DMS53 (cell line): ENCODE measurements at regions not wholly inside any gene's neighbourhood (a gene's known extent, or its start where the extent isn't known, plus 50 kb on each side); places are given as distances from the start of the nearest gene placed in this dataset.

Experiments used
- DNase-seq: peaks from one replicate; lab custom pipeline; 2025; lab: John Stamatoyannopoulos, UW

DNA sequence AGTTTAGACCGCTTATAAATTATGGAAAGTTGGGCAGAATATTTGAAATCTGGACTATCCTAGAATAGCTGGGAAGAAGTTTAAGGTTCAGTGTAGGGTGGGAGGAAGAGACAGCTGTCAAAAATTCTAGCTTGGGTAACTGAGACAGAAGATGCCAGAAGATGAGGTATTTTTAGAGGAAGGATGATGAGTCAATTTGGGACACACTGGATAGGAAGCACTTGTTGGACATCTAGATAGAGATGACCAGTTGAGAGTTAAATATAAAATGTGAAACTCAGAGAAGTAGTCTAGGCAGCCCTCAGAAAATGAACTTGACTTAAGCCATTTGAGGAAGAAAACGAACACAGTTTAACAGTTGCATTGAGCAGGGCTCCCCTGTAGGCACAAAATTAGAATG lies 137.9 kb upstream of the MAP9 start:
- no peak for DNase-seq

DNA sequence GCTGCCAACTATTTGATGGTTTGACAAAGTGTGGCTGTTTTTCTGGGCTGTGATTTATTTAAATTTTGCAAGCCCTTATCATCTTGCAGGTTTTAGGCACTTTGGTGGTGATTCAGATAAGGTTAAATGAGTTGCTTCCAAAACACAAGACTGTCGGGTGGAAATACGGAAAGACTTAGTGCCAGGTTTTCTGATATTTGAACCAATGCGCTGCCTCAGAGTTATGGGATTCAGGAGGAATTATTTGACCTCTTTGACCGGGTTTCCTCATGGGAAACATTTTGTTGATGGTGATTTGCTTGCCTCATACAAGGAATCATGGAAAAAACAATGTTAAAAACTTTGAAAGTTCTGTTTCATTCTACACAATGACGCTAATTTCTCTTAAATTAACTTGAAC lies 136.1 kb upstream of the MAP9 start:
- no peak for DNase-seq

DNA sequence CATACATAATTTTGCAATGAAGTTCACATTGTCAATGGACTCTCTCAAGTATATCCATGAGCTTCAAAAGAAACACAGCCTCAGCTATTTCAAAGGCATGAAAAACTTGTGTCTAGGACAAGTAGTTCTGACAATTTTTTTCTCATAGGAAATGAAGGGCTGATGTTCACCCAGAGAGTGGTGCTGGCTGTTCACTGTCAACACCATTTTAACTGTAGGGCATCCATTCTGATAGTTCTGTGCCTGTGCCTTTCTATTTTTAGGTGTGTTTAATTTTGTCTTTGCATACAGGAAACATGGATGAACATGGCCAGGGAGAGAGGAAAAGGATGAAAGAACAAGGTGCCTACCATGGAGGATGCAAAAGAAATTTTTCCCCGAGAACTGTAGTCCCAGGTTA lies 135.3 kb upstream of the MAP9 start:
- DNase-seq, result no peak

DNA sequence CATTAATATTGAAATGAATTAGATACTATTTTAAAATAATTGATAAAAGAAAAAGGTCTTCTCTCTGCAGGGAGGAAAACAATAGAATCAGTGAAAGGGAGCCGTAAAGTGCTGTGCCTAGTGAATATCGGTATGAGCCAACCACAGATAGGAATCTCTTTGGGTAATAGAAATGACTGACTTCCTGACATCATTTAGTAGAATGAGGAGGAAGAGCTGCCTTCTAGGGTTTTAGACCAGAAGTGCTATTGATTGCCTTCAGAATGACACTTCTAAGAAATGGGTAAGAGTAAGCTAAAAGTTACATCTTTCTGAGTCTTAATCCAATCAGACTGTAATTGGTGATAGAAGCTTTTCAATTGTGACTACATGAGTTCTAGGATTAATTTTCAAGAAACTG lies 134.0 kb upstream of the MAP9 start:
- DNase-seq, result no peak

DNA sequence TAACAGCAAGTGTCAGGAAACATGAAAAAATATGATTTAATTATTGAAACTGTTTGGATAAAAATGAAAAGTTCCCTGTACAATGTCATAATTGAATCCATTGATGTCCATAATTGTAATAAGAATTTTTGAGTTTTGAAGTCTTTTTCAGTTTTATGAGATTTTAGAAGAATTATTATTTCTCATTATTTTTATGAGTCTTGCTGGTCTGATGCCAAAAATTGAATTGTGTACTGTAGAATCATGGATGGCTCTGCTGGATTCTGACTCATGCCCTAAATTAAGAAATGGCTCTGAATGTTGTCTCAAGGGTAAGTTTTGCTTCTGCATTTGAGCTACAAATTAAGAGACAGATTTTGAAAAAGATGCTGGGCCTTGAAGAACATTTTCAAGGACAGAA lies 132.8 kb upstream of the MAP9 start:
- no peak for DNase-seq

DNA sequence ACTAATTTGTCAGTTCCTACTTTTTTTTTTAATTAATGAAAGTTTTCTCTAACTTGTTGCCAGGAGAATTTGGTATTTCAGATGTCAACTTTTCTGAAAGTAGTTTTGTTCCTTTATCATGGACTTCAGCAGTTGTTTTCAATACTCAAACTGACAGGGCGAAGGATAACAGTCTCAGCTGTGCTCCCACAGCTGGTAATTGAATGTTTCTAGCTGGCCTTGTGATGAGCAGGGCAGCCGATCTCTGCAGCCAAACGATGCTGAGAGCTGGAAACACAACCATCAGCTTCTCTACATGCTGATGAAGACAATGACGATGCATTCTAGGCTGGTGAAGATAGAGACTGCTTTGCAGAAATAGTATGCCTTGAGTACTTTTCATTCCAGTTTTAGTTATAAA lies 130.0 kb upstream of the MAP9 start:
- no peak for DNase-seq

DNA sequence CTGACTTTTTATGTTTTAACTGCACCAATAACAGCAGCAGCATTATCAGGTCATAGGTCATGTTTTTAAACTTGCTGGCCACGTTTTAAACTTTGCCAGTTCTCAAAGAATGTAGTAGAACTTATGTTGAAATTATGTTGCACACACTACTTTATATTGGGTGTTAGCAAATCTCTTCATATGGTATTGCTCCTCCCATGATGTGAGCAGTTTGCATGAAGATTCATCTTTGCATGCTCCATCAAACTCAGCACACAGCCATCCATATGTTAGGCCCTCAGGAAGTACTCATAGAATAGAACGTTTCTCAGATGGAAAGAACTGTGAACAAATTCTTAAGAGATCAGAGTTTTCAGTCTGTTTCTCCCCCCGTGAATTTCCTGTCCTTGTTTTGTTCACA lies 128.6 kb upstream of the MAP9 start:
- peak; percentile 1 for DNase-seq

DNA sequence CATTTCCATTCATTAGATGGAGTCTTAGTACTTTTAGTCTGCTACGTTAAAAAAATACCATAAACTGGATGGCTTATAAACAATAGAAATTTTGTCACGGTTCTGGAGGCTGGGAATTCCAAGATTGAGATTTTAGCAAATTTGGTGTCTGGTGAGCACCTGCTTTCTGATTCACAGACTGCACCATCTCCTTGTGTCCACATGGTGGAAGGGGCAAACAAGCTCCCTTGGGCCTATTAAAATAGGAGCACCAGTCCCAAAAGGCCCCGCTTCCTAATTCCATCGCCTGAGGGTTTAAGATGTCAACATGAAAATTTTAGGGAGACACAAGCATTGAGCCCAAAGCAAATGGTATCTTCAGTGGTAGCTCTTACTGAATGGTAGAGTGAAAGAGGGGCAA lies 120.5 kb upstream of the MAP9 start:
- peak; percentile 8 for DNase-seq

DNA sequence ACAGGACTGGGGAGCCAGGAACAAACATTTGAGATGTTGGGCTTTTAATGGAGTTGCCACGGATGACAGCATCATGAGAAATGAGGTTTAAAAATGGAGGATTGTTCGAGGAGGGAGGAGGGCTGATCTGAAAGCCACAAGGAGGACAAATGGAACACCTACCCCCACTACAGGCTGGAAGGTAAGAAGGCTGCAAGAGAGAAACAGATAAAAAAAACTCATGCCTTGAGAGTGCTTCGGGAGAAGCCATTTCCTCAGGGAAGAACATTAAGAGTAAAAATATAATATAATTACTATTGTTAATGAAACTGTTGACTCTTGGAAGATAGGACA lies 119.5 kb upstream of the MAP9 start:
- no peak for DNase-seq

DNA sequence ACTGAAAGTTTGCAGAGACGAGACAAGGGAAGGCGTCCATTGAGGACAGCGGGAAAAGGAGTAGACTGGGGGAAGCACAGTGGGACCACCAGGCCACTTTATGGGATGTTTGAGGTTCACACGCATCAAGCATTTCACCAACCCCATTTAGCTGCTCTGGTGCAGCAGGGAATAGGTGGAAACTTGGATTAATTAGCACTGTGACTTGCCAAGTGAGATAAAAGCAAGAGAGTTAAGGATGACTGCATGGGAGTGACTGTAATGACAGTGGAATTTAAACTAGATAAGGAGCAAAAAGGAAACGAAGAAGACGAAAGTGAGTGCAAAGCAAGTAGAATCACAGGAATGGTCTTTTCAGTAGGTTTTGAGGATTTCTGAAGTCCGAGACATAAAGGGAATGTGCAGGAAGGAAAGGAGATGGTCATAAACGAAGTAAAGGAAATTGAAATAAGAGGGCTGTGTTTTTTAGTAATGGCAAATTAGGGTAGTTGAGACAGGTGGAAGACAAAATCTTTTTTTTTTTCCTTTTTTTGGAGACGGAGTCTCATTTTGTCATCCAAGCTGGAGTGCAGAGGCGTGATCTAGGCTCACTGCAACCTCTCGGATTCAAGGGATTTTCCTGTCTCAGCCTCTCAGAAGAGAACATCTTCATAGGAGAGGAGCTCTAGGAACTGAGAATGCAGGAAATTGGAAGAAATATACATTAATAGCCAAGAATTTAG lies 119.0 kb upstream of the MAP9 start:
- DNase-seq, result no peak

DNA sequence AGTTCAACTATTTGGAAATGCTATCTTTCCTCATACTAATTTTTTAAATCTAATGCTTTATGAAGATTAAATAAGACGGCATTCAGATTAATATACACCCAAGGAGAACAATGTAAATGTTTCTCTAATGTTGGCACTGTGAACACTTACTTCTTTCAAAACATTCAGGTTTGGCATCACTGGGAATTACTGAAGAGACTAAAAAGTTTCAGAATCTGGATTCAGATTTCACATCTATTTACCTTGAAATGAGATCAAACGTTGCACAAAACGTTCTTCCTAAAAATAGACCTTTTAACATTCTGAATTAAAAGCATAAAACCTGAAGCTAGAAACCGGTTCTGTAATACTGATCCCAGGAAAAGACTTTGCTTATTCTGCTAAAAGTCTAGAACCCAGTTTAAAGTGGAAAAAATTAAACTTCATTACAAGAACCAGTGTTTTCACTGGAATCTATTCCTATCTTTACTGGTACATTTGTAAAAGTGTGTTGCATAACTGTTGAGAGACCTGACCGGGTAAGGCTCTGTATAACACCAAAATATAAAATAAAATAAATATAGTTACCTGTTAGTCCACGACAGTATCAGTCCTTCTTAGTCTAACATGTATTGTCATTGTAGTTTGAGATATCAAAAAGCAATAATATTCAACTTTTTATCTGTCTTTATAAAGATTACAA lies 117.4 kb upstream of the MAP9 start:
- no peak for DNase-seq

DNA sequence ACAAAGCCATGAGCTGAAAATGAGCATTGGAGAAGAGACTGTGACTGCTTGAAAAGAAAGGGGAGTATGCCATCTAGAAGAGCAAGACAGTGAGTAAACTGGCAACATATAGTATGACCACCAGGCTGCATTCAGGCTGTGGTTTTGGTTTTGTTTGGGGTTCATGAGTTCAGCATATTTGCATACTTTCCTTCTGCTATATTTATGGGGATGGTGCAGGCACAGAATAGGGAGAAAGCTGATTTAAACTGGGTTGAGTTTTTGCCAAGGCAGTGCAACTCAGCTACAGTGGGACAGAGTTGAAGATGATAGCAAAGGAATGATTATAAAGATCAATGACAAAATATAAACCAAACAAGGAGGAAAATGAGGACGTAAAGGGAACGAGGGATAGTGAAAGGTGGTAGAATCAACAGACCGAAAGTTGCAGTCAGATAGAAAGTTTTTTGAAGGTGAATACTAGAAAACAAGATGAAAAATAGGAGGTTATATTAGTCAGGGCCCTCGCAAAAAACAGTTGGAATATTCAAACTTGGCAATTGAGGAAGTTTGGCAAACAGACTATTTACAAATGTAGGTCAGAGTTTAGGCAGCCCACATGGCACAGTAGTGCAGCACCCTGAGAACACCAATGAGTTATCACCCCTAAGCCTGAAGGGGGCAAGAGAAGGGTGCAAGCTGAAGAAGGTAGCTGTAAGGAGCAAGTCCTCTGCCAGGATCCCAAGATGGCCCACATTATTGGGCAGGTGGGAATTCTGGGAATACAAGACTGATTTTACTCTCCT lies 114.8 kb upstream of the MAP9 start:
- no peak for DNase-seq

DNA sequence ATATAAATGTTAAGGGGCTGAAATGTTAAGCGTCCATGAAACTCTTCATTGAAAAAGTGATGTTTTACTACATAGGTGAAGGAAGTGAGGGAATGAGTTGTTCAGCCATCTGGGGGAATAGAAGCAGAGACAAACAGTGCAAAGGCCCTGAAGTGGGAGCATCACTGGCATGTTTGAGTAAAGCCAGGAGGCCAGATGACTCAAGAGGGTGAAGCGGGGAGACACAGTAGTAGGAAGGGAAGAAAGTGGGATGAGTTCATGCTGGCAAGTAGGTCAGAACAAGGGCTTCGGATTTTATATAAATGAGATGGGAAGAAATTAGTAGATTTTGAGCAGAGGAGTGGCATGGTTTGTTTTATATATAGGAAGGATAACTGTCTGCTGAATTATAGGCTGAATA lies 112.5 kb upstream of the MAP9 start:
- DNase-seq, result no peak

DNA sequence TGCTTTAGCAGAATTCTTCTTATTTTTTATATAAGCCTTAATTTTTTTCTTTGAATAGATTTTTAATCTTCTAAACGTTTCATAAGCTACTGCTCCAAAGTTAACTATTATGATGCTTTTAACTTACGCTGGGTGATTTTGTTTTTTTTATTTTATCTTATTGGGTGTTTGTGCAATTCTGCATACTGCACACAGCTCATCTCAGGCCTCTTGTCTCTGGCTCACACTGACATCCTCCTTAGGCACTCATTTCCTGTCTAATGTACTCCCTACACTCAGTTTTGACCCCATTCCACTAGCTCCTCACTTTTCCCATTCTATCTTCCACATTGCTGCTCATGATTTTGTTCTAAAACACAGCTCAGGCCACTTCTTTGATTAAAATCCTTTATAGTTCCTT lies 111.9 kb upstream of the MAP9 start:
- no peak for DNase-seq

DNA sequence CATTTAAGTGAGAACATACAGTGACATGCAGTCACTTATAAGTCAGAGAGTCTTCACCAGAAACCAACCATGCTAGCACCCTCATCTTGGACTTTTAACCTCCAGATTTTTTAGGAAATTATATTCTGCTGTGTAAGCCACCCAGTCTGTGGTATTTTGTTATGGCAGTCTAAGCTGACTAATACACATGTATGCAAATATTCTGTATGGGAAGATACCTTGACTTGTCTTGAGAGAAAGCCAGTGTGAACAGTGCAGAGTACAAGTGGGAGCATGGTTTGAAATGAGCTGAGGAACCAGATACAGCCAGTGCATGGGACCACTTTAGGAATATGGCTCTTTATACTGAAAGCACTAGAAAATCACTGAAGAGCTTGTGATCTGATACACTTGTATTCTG lies 110.4 kb upstream of the MAP9 start:
- DNase-seq, result no peak

DNA sequence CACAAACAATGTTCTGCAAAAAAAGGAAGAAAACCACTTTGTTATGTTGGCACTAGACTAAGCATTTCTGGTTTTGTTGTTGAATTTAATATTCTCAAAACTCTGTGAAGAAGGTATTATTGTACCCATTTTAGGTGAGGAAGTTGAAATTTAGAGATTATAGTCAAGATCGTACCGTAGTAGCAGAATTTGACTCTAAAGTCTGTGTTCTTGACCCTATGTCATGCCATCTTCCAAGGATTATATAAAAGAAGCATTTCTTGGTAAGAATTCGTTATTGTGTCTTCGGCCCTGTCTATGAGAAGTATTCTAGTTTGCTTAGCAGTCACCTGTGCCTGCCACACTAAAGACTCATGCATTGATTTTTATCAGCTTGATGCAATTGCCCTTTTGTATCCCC lies 104.4 kb upstream of the MAP9 start:
- no peak for DNase-seq

DNA sequence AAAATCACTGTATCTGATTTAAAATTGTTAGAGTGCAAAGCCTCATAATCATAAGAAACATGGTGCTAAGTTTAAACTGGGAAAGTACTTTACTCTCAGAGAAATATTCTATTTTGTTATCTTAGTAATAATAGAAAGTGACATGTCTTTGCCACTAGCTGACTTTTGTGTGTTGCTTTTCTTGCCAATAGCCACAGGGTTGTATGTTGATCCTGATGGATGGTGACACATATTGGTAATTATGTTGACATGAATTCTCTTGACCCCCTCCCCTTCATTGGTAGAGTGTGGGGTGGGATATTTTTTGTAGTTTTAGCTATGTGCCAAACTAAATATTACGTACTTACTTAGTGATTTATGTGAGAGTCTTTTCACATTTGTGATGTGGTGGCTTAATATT lies 103.1 kb upstream of the MAP9 start:
- no peak for DNase-seq

DNA sequence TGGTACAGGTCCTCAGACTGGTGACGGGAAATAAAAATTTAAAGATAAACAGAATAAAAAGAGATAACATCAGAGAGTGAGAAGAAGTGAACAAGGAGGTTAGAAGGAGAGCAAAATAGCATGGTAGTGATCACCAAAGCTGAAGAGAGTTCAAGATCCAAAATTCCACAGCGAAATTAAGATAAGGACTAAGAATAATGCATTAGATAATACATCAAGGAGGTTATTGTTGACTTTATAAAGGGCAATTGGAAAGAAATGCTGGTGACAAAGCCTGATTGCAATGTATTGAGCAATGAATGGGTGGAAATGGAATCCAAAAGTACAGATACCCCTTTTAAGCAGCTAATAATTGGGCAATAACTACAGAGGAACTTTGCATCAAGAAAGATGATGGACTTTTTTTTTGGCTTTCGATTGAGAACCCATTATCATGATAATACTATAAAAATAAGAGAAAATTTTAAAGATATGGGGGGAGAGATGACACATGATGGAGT lies 101.6 kb upstream of the MAP9 start:
- no peak for DNase-seq

DNA sequence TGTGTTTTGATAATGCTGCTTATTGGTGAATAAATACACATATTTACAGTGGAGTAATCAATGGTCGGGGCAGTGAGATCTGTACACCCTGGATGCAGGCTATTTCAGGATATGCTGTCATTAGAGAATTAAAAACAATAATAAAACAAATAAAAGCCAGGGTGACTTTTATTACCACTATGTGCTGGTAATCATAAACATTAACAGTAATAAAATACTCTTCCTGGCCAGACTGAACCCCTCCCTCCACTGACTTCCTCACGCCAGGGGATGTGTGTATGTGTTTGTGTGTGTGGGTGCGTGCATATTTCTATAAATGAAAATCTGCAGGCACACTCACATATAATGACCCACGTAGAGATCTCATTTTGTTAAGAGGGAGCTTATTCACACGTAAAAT lies 98.0 kb upstream of the MAP9 start:
- DNase-seq, result no peak

DNA sequence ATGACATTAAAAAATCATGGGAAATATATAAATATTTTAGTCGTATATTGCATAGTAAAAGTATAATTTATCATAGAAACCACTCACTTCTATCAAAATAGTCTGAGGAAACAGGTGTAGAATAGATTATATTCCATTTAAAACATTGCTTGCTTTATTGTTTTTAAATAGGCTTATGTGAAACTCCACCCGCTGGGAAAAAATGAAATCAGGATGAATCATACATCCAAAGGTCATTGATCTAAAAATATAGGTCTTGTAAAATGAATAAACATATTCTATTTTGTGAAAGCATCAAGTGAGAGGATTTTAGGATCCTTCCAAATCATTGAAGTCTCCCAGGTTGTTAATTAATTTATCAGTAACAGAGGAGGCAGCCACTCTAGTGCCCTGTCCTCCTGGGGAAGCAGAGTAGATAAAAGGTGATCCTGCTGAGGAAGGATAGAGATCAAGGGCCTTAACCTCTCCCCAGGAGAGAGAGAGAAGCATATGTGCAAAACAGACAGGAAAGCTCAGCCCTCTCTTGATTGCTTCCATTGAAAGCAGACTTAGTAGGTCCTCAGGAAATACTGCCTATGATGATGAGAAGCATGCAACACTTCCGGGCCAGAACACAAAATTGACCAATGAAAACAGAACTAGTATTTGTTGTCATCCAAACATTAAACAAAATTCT lies 96.8 kb upstream of the MAP9 start:
- DNase-seq, result no peak

DNA sequence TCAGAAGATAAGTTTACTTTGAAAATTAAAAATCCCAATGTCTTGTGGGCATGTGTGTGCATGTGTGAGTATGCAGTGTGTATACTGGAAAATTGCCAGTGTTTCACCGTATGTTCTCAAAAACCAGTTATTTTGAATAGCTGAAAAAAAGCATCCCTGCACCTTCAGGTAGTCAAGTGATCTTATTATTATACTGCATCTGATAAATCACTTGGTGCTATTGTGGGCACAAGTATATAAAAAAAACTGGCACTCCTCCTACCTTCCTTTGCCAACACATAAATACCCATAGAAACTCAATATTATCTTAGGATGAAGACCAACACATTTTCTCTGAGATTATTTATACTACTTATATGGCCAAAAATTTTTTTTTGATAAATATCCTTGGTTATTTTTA lies 91.5 kb upstream of the MAP9 start:
- no peak for DNase-seq

DNA sequence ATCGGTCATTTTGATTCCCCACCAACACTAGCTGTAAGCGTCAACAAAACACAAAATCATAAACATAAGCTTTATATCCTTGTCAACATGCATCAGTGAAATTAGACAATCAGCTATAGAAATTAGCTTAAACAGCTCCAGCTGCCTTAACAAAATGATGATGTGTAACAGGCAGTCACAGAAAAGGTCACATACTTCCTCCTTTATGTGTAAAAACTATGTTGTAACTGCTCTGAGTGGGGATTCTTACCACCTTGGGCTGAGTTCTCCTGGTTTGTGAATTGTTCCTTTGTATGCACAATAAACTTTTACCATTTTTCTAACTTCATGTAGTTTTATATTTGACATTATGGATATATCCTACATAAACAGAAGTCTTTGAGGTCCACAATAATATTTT lies 73.9 kb upstream of the MAP9 start:
- peak; percentile 6 for DNase-seq

DNA sequence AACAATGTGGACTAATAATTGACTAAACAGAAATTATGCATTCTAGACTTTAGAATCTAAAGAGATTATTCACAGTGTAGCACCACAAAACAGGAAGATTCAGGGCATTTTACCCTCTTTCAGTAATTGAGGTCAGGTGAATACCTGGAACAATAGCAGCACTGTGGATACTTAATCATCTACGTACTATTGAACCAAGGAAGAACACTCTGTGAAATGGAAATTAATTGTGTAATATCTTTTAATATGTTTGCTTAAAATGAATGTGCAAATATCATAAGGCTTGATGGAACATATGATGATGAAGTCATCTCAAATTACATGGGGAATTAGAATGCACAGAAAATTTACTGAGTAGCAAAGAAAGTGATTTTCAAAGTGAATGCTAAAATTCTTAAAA lies 68.5 kb upstream of the MAP9 start:
- DNase-seq, result no peak
